SK-N-SH treated with all-trans-retinoic acid at 6 μM for 48 hours (cell line): ENCODE measurements at regions not wholly inside any gene's neighbourhood (a gene's known extent, or its start where the extent isn't known, plus 50 kb on each side); places are given as distances from the start of the nearest gene placed in this dataset.

Source experiments
- BACH2 ChIP-seq: fragments of 250-450 bp; sonication (Bioruptor Pico); IDR thresholded peaks from 2 replicates; pipeline ENCODE4 v1.9.0; 2021; ENCODE audit warnings: mild to moderate bottlenecking, borderline replicate concordance
- ESRRG ChIP-seq: fragments of 250-450 bp; sonication (Bioruptor Pico); IDR thresholded peaks from 2 replicates; pipeline ENCODE4 v1.6.1; 2021; ENCODE audit warnings: mild to moderate bottlenecking
- ISL1 ChIP-seq: fragments of 250-450 bp; sonication (Bioruptor Pico); IDR thresholded peaks from 2 replicates; pipeline ENCODE4 v2.1.2; 2022; ENCODE audit warnings: mild to moderate bottlenecking, moderate library complexity
- OSR1 ChIP-seq: fragments of 250-450 bp; sonication (Bioruptor Pico); IDR thresholded peaks from 2 replicates; pipeline ENCODE4 v1.8.0; 2022; ENCODE audit warnings: moderate library complexity, mild to moderate bottlenecking, inconsistent platforms
- RARB ChIP-seq: fragments of 250-450 bp; sonication (Bioruptor Pico); IDR thresholded peaks from 2 replicates; pipeline ENCODE4 v1.8.0; 2021; ENCODE audit warnings: mild to moderate bottlenecking, moderate library complexity
- TCF4 ChIP-seq: fragments of 250-450 bp; sonication (Bioruptor Pico); IDR thresholded peaks from 2 replicates; pipeline ENCODE4 v1.8.0; 2021; ENCODE audit warnings: mild to moderate bottlenecking, moderate library complexity, borderline replicate concordance
- TOX ChIP-seq: fragments of 250-450 bp; sonication (Bioruptor Pico); IDR thresholded peaks from 2 replicates; pipeline ENCODE4 v1.8.0; 2021; ENCODE audit warnings: mild to moderate bottlenecking, moderate library complexity, borderline replicate concordance
- ZC3H10 ChIP-seq: fragments of 250-450 bp; sonication (Bioruptor Pico); IDR thresholded peaks from 2 replicates; pipeline ENCODE4 v1.5.1; 2021; ENCODE audit warnings: mild to moderate bottlenecking, moderate library complexity
- ZFP30 ChIP-seq: fragments of 450-650 bp; formaldehyde crosslinking; IDR thresholded peaks from 2 replicates; pipeline ENCODE4 v1.5.0; 2022; ENCODE audit warnings: mild to moderate bottlenecking, moderate library complexity
- TF ChIP-seq, protein P1 (sequence below): fragments of 250-450 bp; sonication (Bioruptor Pico); IDR thresholded peaks from 2 replicates; pipeline ENCODE4 v1.5.1; 2020; ENCODE audit warnings: low read depth, mild to moderate bottlenecking, moderate library complexity
- TF ChIP-seq, protein P2 (sequence below): fragments of 250-450 bp; sonication (Bioruptor Pico); IDR thresholded peaks from 2 replicates; pipeline ENCODE4 v1.8.0; 2020; ENCODE audit warnings: mild to moderate bottlenecking, moderate library complexity, borderline replicate concordance
- TF ChIP-seq, protein P3 (sequence below): fragments of 250-450 bp; sonication (Bioruptor Pico); IDR thresholded peaks from 2 replicates; pipeline ENCODE4 v1.8.0; 2021; ENCODE audit warnings: low read depth, mild to moderate bottlenecking, moderate library complexity, borderline replicate concordance

DNA sequence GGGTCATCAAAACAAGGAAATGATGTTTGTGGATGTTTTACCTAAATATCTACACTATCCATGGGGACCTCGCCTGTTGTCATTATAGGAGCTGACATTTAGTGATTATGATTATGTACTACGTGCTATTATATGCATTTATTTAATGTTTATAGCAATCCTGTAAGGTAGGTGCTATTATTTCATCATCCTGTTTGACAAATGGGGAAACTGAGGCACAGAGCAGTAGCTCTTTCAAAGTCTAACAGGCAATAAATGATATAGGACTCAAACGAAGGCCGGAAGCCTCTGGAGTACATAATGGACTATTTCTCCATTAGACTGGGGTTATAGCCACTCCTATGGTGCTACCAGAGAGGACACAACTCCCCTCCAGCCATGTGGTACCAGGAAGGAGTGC lies 60.6 kb upstream of the KDM7A start:
- TF ChIP-seq TCF4: no peak
- TF ChIP-seq, protein P1, sequence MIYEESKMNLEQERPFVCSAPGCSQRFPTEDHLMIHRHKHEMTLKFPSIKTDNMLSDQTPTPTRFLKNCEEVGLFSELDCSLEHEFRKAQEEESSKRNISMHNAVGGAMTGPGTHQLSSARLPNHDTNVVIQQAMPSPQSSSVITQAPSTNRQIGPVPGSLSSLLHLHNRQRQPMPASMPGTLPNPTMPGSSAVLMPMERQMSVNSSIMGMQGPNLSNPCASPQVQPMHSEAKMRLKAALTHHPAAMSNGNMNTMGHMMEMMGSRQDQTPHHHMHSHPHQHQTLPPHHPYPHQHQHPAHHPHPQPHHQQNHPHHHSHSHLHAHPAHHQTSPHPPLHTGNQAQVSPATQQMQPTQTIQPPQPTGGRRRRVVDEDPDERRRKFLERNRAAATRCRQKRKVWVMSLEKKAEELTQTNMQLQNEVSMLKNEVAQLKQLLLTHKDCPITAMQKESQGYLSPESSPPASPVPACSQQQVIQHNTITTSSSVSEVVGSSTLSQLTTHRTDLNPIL (CRISPR knock-in tag): no peak
- no peak for TF ChIP-seq TOX (CRISPR knock-in tag)
- TF ChIP-seq, protein P2, sequence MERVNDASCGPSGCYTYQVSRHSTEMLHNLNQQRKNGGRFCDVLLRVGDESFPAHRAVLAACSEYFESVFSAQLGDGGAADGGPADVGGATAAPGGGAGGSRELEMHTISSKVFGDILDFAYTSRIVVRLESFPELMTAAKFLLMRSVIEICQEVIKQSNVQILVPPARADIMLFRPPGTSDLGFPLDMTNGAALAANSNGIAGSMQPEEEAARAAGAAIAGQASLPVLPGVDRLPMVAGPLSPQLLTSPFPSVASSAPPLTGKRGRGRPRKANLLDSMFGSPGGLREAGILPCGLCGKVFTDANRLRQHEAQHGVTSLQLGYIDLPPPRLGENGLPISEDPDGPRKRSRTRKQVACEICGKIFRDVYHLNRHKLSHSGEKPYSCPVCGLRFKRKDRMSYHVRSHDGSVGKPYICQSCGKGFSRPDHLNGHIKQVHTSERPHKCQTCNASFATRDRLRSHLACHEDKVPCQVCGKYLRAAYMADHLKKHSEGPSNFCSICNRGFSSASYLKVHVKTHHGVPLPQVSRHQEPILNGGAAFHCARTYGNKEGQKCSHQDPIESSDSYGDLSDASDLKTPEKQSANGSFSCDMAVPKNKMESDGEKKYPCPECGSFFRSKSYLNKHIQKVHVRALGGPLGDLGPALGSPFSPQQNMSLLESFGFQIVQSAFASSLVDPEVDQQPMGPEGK (CRISPR knock-in tag): no peak
- no peak for TF ChIP-seq ZC3H10
- no peak for TF ChIP-seq ZFP30
- no peak for TF ChIP-seq RARB (CRISPR knock-in tag)
- TF ChIP-seq ISL1 (CRISPR knock-in tag): no peak
- no peak for TF ChIP-seq OSR1 (CRISPR knock-in tag)
- no peak for TF ChIP-seq BACH2 (CRISPR knock-in tag)
- no peak for TF ChIP-seq ESRRG (CRISPR knock-in tag)
- TF ChIP-seq, protein P3, sequence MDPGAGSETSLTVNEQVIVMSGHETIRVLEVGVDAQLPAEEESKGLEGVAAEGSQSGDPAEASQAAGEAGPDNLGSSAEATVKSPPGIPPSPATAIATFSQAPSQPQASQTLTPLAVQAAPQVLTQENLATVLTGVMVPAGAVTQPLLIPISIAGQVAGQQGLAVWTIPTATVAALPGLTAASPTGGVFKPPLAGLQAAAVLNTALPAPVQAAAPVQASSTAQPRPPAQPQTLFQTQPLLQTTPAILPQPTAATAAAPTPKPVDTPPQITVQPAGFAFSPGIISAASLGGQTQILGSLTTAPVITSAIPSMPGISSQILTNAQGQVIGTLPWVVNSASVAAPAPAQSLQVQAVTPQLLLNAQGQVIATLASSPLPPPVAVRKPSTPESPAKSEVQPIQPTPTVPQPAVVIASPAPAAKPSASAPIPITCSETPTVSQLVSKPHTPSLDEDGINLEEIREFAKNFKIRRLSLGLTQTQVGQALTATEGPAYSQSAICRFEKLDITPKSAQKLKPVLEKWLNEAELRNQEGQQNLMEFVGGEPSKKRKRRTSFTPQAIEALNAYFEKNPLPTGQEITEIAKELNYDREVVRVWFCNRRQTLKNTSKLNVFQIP (CRISPR knock-in tag): no peak
